ENCODE measurements at regions not wholly inside any gene's neighbourhood (a gene's known extent, or its start where the extent isn't known, plus 50 kb on each side); places are given as distances from the start of the nearest gene placed in this dataset.

DNA sequence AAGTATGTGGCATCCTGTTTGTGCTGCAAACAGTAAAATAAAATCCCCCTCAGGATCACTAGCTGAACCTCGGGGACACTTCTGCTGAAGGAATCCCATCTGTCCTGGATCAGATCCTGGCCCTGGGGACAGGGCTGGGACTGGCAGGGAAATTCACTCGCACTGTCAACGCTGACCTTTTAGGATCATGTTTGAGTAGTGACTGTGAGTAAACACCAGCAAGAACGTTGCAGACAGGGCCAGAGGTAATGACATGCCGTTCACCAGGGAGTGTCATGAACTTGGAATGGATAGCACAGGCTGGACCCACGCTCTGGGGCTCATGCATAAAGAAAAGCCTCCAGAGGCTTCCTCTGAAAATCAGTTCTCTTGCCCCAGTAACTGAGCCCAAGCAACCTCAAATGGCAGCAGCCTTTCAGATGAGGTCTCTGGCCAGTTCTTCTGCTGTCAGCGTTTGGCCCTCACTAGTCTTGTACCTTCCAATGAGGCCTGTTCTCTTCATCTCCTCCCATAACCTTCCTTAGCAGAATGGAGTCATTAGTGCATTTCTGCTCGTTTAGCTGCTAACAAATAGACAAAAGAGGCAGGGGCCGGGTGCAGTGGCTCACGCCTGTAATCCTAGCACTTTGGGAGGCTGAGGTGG is 51.0 kb upstream of the BARX2 start:
- DNase-seq (ENCODE audit: low read depth in 2 of 2), result no peak

DNA sequence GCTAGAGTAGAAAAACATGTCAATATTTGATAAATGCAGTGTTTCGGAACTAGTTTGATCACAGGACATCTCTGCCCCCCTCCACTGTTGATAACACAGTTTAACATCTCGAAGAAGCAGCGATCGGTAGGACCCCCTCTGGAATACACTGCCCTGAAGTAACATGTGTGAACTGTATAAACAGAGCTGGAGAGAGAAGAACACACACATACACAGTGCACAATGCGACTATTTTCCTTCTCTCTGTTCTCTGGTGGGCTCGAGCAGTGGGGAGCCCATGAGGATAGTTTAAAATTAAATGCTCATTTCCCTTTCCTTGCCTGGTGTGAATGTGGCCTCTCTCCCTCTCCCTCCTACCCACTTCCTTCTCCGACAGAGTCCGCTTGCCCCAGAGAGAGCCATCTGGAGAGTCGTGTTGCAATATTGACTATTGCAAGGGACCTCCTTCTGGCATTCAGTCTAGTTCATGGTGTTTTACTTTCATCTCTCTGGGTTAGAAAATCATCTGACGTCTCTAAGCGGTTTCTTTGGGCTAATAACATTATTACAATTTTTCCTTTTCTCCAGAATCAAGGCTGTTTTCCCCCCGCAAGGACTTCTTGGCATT is 51.6 kb upstream of the BARX2 start:
- no peak for DNase-seq (ENCODE audit: low read depth in 2 of 2)

DNA sequence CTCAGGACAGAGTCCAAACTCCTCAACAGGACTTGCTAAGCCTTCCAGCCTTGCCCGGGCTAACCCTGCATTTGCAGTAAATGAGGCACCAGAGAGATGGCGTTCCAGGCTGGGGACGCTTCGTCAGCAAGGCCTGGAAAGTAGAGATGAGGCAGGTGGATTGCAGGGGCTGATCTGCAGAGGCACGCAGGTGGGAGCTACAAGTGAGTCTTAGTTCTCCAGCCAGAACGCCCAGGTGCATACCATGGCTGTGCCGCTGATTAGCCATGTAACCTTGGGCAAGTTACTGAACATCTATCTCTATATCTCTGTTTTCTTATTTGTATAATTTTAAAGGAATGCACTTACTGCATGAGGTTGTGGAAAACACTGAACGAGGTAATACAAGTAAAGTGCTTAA is 52.7 kb upstream of the BARX2 start:
- DNase-seq (ENCODE audit: low read depth in 2 of 2), result no peak

DNA sequence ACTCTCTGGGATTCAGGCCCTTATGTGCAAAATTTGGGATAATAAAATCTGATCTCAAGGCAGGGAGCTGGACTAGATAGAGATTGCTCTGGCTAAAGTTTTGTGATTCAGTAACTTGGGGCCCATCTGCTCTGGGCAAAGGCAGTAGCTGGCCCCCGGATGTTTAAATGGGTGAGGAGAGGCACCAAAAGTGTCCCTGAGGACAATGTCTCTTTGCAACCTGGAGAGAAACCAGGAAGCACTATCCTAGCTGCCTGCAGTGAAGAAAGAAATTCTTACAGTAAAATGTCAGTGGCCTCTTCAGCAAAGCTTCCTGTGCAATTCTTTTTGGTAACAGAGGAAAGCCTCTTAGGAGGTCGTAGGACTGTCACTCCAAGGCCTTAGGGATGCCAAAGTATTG is 54.6 kb upstream of the BARX2 start:
- DNase-seq (ENCODE audit: low read depth in 2 of 2), result no peak

DNA sequence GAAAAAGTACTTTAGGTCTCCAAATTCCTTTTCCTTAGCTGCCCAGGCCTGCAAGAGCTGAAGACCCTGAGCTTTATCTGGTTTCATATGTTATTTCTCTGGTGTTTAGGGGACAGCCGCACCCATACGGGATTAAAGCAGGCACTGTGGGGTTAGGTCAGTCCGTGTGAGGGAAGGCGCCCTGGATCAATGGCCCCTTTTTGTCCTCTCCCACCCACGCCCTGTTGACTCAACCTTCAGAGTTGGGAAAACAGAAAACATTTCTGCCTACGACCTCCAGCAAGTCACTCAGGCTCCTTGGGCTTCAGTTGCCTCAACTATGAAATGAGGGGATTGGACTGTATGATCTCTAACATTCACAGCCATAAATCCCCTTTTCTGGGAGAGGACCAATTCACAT is 55.2 kb upstream of the BARX2 start:
- DNase-seq (ENCODE audit: low read depth in 2 of 2), result no peak

DNA sequence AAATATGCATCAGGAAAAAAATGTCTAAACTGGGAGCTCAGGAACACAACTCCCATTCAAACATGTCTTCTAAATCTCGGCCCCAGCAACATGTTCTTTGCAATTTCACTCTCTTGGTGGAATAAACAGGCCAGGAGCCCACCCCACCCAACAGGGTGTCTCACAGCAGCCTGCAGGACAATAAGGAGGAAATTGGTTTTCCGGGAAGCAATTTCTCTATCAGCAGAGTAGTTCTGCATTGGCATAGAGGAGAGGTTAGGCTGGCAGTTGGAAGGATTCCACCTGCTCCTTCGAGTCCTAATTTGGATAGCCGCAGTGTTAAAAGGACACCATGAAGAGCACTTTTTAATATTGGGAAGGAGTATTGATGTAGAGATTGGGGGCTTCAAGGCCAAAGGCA is 55.9 kb upstream of the BARX2 start:
- DNase-seq (ENCODE audit: low read depth in 2 of 2), result no peak

DNA sequence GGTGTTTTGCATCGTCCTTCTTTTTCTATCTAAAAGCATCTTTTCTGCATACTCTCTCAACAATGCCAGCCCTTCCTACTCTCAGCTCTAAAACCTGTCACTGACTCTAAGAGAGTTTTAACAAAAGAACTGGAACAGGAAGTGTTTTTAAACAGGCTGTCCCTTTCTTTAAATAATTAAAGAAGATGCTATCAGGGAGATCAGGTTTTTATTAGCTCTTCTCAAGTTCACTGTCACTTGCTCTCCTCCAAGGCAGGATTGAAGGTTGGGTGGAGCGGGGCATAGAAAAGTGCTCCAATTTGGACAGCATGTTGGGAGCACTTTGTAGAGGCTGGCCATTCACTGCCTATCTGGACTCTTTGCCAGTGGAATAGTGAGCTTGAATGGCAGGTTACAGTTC is 56.4 kb upstream of the BARX2 start:
- DNase-seq (ENCODE audit: low read depth in 2 of 2), result no peak

DNA sequence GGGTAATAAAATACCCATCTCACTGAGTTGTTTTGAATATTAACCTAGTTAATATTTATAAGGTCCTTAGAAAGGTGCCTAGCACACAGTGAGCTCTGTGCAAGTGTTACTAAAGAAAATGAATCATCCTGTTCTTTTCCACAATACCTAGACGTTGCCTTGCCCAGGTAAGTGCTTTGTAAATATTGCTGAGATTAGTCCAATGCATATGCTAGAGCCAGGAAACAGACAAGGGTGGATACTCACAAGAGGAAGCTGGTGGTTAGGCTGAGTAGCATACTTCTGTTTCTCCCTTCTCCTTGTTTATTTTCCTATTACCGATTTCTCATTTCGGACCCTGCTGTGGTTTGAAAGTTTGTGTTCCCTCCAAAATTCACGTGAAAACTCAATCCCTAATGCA is 58.1 kb upstream of the BARX2 start:
- no peak for DNase-seq (ENCODE audit: low read depth in 2 of 2)

DNA sequence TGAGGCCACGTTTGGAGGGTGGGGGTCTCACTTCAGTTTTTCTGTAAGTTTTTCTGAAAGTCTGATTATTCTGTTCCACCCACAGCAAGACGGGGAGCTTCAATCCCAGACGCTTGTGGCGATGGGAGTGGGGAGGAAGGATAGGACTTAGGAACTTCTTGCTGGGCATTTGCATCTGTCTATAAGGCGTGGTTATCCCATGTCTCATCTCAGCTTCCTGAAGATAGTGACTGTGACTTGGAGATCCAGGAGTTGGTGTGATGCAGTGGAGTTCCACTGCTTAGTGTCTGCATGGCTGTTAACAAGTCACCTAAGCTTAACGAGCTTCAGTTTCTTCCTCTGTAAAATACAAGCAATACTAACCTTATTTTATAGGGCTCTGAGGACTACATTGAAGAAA is 58.9 kb upstream of the BARX2 start:
- no peak for DNase-seq (ENCODE audit: low read depth in 2 of 2)

DNA sequence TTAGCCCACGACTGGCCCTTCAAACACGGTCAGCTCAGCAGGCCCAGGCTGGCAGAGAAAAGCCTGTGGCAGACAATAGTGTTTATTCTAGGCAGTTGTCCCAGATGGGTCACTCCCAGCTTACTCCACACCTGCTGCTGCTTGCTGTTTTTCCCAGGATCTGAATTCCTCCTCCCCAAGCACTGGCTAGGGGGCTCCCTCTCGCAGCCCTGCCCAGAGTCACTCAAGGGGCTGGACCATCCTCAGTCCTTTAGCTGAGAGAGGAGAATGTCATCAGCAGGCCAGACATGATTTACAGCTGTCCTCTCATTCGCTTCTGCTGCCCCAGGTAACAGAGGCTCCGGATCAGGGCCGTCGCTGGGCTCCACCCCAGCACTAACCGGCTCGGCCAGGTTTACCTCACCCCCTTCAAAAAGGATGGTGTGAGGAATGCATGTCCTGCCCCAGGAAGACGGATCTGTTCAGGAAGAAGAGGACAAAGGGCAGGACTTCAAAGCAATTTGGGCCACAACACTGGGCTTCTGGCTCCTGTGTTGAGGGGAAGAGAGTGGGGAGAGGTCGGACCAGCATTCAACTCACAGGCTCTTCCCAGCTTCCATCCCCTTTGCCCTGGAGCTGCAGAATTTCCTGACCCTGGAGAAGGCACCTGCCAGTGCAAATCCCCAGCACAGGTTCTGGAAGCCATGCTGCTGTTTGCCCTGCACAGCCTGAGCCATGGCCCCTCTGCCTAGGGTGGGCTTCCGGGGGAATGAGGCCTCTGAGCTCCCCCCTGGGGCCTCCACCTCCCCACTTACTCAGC is 59.7 kb upstream of the BARX2 start:
- DNase-seq (ENCODE audit: low read depth in 2 of 2), result no peak

DNA sequence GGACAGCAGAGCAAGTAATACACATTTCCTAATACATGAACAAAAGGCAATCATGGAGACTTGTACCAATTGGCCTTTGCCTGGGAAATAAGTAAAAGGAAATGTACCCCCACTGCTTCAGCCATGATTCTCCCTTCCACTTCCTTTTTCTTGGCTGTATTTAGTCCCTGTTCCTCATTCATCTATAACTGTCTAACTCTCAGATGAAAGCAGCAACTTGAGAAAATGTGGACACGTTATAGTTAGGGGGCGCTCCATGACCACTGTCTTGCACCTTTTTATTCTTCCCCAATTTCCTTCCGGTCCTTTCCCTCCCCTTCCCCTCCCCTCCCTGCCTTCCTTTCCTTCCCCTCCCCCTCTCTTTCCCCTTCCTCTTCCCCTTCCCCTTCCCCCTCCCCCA is 61.3 kb upstream of the BARX2 start:
- DNase-seq (ENCODE audit: low read depth in 2 of 2), result no peak

DNA sequence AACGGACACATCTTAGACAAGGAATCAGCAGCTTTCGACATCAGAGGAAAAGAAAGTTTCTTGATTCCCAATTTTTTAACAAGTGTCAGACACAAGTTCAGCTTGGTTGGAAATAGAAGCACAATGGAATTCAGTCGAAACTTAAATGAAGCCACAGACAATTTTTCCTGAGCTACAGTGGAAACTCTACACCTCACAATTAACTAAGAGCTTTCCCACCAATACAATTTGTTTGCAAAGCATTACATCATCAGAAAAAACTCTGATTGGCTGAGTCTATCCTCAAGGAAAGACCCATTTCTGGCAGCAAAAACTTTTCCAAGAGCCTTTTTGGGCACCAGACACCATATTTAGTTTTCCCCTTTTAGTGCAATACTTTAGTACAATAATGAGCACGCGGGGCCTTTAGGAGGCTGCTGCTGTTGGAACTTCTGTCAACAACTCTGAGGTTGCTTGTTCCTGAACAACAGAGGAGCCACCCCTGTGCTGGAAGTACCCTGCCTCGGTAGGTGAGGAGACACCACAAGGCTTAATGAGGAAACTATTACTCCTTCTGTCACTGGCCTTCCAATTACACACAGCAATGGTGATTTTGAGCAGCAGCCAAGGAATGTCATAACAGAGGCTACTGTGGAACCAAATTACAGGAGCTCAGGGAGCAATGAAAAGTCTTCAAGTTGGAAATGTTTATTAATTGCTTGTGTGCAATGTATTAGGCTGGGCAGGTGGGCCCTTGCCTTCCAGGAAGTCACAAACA is 61.9 kb upstream of the BARX2 start:
- DNase-seq (ENCODE audit: low read depth in 2 of 2), result no peak

DNA sequence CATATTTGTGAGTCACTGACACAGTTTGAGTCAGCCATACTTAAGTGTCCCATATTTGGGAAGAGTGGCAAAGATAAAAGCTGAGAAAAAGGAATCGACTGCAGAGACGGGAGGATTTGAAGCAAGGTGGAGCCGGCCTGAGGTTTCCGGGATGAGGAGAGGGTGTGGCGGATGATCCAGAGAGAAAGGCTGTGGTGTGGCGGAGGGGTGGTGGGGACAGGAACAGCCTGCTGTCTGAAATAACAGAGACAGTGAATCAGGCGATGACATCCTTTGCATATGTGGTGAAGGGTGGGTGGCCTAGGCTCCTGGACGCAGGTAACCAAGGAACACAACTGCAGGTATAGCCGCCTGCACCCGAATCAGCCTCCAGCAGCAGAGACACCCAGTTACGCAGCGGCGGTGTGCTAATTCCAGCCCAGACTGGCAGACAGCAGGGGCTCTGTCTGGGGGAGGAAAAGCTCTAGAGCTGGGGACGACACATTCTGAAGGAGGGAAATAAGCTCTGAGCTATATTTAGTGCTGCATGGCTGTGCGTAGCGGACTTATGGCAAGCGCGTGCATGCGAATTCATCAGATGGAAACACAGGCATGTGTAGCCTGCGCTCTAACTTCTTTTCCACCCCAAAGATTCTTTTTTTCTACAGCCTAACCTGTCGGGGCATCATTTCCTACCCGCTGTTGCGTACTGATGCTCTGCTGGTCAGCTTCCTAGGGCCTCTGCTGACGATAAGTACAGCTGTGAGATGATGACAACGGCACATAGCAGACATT is 62.7 kb upstream of the BARX2 start:
- no peak for DNase-seq (ENCODE audit: low read depth in 2 of 2)

DNA sequence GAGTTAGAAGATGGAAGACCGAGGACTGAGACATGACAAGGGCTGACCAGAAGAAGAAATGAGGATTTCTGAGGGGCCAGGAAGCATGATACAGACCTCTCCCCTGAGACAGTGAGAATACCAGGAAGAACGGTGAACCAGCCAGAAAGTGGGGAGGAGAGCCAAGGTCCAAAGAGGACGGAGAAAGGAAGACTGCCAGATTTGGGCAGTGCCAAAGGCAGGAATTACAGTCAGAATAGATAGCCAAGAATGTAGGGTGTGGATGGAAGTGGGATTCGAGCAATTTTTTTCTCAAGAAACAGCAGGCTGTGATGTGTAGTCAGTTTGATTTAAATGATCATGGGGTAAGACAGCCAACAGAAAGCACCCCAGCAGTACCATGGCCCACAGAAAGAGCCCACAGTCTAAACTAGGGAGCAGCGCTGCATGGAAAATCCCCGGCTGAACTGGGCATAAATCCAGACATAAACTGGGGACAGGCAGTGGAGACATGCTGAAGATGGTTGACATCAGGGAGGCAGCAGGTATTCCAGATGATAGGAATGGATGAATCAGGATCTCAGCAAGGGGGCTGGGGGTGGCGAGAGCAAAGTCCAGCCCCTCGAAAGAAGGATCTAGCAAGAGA is 67.3 kb upstream of the BARX2 start:
- no peak for DNase-seq (ENCODE audit: low read depth in 2 of 2)

DNA sequence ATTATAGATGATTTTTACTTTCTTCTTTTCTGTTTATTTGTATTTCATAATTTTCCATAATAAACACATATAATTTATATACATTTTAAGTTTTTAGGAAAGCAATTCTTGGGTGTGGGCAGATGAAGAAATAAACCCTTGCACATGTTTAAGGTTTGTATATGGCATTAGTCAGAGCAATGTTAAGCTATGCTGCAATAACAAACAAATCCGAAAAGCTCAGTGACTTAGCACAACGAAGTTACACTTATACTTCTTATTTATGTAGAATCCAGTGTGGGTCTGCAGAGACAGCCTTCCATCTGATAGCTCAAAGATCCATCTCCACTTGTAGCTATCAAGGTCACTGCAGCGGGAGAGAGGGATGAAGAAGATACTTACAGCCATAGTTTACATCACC is 68.5 kb upstream of the BARX2 start:
- DNase-seq (ENCODE audit: low read depth in 2 of 2), result no peak

DNA sequence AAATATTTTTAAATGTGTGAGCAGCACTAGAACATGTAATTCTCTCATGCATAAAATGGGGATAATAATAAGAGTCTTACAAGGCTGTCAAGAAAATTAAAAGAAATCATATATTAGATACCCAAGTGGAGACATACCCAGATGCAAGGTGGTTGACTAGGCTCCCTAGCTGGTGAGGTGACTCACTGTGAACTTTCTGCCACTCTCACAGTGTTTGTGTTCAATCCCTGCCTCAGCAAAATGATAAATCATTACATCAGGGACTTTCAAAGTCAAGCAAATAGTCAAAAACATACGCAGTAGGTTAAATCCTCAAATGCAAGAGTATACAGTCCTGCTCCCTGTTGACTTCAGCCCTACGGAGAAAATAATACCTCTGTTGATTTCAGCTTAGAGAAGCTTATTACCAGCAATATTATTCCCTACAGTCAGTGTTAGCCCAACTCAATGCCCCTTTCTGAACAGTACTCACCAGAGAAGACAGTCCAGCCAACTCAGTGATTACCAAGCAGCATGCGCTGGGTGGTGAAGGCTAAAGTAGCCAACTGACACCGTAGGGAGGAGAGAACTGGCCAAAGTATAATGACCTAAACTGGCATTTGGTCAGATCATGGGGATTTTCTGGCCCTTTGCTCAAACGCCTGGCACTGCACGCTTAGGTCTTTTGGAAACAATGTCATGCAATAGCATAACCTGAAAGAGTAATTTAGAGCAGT is 73.1 kb upstream of the BARX2 start:
- no peak for DNase-seq (ENCODE audit: low read depth in 2 of 2)

DNA sequence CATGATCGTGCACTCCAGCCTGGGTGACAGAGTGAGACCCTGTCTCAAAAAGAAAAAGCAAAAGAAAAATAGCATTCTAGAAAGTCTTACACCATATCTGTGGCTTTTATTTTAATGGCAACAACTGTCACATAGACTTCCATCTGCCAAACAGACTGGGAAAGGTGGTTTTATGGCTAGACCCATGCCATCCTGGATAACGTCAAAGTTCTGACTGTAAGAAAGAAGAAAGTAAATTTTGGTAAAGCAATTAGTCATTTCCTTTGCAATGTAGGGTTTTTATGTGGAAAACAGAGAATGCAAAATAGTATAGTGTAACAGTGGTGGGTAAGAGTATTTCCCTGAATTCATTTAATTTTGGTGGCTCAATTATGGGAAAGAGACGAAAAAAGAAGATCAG is 75.5 kb upstream of the BARX2 start:
- DNase-seq (ENCODE audit: low read depth in 2 of 2), result no peak

DNA sequence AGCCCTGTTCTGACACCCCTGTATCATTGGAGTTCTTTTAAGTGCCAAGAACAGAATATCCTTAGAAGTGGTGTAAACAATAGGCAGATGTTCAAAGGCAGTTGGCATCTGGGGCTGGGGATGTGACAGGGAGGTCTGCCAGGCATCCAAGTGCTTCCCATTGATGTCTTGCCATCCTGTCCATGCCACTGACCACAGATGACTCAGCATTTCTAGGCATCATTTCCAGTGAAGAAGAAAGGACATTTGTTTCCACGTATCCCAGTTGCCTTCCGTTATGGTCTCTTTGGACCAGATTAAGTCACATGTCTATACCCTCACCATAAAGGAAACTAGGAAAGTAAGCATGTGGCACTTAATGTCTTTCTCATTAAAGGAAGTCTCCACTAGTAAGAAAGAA is 76.7 kb upstream of the BARX2 start:
- no peak for DNase-seq (ENCODE audit: low read depth in 2 of 2)

DNA sequence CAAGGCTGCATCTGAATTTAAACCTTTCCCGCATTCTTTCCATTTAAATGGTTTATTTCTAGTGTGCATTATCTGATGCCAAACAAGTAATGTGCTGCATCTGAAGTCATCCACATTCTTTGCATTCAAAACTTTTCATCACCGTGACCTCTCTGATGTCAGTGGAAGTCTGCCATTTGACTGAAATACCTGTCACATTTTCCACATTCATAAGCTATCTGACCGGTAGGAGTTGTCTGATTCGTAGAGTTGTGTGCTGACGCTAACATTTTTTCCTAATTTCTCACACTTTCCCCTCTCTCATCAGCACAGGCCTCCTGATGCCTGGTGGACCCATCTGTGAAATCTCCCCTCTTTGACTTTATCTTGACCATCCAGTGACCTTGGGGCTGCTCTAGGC is 79.9 kb upstream of the BARX2 start:
- no peak for DNase-seq (ENCODE audit: low read depth in 2 of 2)

DNA sequence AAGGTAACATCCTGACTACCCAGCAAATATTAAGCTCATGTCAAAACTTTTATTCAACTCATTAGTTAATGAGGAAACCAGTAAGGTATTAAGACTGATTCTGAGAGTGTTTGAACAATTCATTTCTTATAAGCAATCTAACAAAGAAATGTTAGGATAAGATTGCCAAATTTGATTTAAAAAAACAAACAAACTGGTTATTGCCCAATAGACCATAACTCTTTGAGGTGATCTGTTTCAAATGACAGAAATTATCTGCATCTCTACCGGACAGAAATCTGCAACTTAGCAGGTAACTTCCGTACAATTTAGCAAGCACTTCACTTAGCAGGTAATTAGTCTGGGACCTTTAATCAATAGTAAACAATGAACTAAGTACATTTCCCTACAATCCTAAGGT is 82.9 kb upstream of the BARX2 start:
- DNase-seq (ENCODE audit: low read depth in 2 of 2), result no peak

DNA sequence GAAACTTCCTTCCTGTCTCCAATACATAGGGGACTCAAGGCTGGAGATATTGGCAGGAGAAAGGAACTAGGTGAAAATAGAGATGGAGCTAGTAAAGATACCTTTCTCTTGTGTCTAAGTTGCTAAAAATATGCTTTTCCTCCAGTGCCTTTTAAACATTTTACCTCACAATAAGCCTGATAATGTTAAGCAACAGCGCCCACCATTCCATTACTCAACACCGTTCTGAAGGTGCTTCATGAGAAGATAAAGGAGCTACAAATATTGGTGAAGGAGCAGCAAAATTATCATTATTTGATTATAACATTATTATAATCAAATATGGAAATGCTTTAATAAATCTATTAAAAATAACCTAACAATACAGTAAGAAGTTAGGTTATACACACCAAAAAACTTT is 83.6 kb upstream of the BARX2 start:
- no peak for DNase-seq (ENCODE audit: low read depth in 2 of 2)
